WERI-Rb-1 (cell line): ENCODE measurements at regions not wholly inside any gene's neighbourhood (a gene's known extent, or its start where the extent isn't known, plus 50 kb on each side); places are given as distances from the start of the nearest gene placed in this dataset.

Experiments
- DNase-seq: peaks from one replicate; pipeline ENCODE4 v3.0.0-alpha.2; 2020
- H3K27ac ChIP-seq: fragments of 250-450 bp; sonication (Bioruptor Pico); 2 replicates; pipeline ENCODE4 v1.5.1; 2020; ENCODE audit warnings: mild to moderate bottlenecking, moderate library complexity
- H3K27me3 ChIP-seq: fragments of 250-450 bp; sonication (Bioruptor Pico); 2 replicates; pipeline ENCODE4 v1.5.1; 2021; ENCODE audit warnings: mild to moderate bottlenecking, low read depth, moderate library complexity; ENCODE audit not compliant: insufficient read depth, severe bottlenecking
- H3K36me3 ChIP-seq: fragments of 250-450 bp; sonication (Bioruptor Pico); 2 replicates; pipeline ENCODE4 v1.5.1; 2020; ENCODE audit warnings: mild to moderate bottlenecking, moderate library complexity
- H3K4me3 ChIP-seq: 2 replicates; pipeline ENCODE4 v1.5.1; 2011; ENCODE audit warnings: low read depth, mild to moderate bottlenecking, control low read depth, low read length
- H3K9me3 ChIP-seq: fragments of 250-450 bp; sonication (Bioruptor Pico); 2 replicates; pipeline ENCODE4 v1.5.1; 2021; ENCODE audit warnings: mild to moderate bottlenecking, moderate library complexity; ENCODE audit not compliant: severe bottlenecking
- TF ChIP-seq, protein P1 (sequence below): IDR thresholded peaks from 2 replicates; pipeline ENCODE4 v1.5.1; 2011; ENCODE audit warnings: low read depth, mild to moderate bottlenecking, control low read depth, inconsistent platforms, low read length

DNA sequence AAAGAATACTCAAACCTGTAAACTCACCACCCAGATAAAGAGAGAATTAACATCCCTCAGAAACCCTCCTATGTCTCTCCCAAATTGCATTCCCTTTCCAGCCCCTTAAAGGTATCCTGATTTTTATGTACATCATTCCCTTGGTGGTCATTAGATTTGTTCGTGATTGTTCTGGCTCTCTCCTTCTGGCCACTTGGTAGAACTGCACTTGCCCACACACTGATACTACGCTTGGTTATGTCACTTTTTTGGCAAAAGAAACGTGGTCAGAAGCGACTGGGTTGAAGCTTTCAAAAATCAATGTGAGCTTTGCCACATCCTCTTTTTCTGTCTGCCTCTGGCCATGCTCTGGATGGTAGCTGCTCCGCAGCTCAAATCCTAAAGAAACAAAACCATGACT lies 76.3 kb downstream of the KRTAP19-8 start:
- TF ChIP-seq, protein P1, sequence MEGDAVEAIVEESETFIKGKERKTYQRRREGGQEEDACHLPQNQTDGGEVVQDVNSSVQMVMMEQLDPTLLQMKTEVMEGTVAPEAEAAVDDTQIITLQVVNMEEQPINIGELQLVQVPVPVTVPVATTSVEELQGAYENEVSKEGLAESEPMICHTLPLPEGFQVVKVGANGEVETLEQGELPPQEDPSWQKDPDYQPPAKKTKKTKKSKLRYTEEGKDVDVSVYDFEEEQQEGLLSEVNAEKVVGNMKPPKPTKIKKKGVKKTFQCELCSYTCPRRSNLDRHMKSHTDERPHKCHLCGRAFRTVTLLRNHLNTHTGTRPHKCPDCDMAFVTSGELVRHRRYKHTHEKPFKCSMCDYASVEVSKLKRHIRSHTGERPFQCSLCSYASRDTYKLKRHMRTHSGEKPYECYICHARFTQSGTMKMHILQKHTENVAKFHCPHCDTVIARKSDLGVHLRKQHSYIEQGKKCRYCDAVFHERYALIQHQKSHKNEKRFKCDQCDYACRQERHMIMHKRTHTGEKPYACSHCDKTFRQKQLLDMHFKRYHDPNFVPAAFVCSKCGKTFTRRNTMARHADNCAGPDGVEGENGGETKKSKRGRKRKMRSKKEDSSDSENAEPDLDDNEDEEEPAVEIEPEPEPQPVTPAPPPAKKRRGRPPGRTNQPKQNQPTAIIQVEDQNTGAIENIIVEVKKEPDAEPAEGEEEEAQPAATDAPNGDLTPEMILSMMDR = 0 out of 2 replicates have a peak, but pooled peaks have one; percentile 27
- Histone ChIP-seq H3K9me3 (peaks cover 2% of the 10 kb centered on the region), H3K27me3 (peaks cover 96% of the 10 kb centered on the region), H3K27ac (no peak overlapping the region), H3K4me3 (no peak overlapping the region), H3K36me3 (no peaks in the 10 kb centered on the region)
- peak; percentile 10 for DNase-seq

DNA sequence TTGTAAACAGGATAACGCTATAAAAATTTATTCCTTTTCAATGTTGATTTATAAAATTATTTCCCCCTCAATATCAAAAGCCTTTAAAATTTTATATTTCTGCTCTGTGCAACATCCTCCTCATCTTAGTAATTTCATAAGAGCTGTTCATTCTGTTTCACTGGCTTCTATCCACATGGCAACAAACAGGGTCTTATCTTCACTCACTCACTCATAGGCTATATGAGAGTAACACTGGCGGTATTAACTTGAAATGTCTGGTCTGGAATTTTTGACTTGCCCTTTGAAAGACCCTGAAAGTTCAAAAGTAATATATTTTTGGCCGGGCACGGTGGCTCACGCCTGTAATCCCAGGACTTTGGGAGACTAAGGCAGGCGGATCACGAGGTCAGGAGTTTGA lies 77.4 kb upstream of the KRTAP11-1 start:
- Histone ChIP-seq H3K36me3 (no peaks in the 10 kb centered on the region), H3K27ac (no peak overlapping the region), H3K27me3 (peaks cover 87% of the 10 kb centered on the region), H3K4me3 (no peak overlapping the region), H3K9me3 (no peaks in the 10 kb centered on the region)
- DNase-seq = no peak
- TF ChIP-seq, protein P1 = no peak

DNA sequence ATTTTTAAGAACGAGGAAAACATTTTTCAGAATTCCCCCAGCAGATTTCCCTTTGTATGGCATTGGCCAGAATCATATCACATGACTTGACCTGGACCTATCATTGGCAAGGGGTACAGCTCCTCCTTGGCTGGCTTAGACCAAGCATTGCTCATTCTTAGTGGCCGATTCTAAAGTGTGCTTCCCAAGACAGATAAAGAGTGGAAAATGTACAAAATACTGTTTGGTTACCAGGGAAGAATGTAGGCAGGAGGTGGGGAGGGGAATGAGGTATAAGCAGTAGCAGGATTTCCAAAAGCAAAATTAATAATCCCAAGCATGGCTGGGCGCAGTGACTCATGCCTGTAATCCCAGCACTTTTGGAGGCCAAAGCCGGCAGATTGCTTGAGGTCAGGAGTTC lies 75.6 kb upstream of the KRTAP11-1 start:
- H3K36me3 ChIP-seq = no peaks in the 10 kb centered on the region
- peaks cover 88% of the 10 kb centered on the region for H3K27me3 ChIP-seq
- DNase-seq = no peak
- H3K27ac ChIP-seq = no peak overlapping the region
- H3K4me3 ChIP-seq = no peak overlapping the region
- TF ChIP-seq, protein P1 = no peak
- no peaks in the 10 kb centered on the region for H3K9me3 ChIP-seq

DNA sequence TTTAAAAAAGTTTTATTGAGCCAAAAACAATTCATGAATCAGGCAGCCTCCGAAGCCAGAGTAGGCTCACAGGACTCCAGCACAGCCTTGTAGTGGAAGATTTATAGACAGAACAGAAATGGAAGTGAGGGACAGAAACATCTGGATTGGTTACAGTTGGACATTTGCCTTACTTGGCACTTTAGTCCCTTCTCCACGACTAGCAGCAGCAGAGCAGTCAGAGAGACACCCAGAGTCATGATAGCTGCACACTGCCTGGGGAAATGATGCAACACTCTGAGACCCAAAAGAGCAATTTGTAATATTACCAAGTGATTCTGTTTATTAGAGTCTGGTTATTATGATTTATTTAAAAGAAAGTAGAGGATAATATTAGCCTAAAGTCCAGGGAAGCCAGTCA lies 72.2 kb upstream of the KRTAP11-1 start:
- TF ChIP-seq, protein P1 = no peak
- H3K27ac ChIP-seq = no peak overlapping the region
- no peaks in the 10 kb centered on the region for H3K36me3 ChIP-seq
- H3K4me3 ChIP-seq = no peak overlapping the region
- H3K9me3 ChIP-seq = no peaks in the 10 kb centered on the region
- peaks cover 58% of the 10 kb centered on the region for H3K27me3 ChIP-seq
- no peak for DNase-seq

DNA sequence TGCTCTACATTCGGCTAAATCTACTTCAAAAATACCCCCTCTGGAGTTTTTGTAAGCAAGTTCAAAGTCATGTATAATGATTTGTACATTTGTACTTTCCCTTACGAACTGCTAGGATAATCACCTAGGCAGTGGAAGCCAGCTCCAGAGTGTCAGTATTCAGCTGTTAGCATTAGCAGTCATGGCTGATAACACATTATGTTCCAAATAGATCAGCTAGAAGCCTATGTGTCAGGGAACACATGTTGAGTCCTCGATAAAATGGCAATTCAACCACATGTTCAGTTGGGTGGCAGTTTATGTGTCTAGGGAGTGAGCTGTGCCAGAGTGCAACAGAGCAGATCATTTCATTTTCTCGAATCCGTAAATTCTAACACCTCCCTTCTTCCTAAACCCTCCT lies 65.8 kb upstream of the KRTAP11-1 start:
- TF ChIP-seq, protein P1 = no peak
- H3K36me3 ChIP-seq = no peaks in the 10 kb centered on the region
- no peak overlapping the region for H3K4me3 ChIP-seq
- H3K27me3 ChIP-seq = peaks cover 54% of the 10 kb centered on the region
- H3K9me3 ChIP-seq = no peaks in the 10 kb centered on the region
- H3K27ac ChIP-seq = no peak overlapping the region
- DNase-seq = no peak

DNA sequence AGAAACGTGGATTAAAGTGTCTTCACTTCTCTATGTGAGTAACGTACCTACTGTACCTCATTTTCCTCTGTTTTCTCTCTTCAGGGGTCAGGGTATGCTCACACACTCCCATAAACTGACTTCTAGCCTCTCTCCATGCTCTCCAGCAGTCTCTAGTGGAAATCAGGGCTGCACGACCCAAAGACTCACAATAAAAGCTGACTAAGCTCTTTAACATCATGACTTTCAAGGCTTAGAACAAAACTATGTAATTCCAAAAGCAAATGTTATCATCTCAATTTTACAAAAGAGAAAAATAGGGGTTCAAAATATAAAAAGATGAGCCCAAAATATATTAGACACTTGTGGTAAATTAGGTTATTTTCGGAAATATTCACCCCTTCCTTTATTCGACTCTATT lies 62.5 kb upstream of the KRTAP11-1 start:
- H3K27me3 ChIP-seq = peaks cover 74% of the 10 kb centered on the region
- TF ChIP-seq, protein P1 = no peak
- H3K9me3 ChIP-seq = no peaks in the 10 kb centered on the region
- no peak for DNase-seq
- no peak overlapping the region for H3K27ac ChIP-seq
- H3K4me3 ChIP-seq = no peak overlapping the region
- no peaks in the 10 kb centered on the region for H3K36me3 ChIP-seq
